Islet precursor cell (in vitro differentiated cells): ENCODE measurements at regions not wholly inside any gene's neighbourhood (a gene's known extent, or its start where the extent isn't known, plus 50 kb on each side); places are given as distances from the start of the nearest gene placed in this dataset.

ENCODE experiments used
- DNase-seq: peaks from one replicate; pipeline ENCODE4 v3.0.0-alpha.2; 2018

DNA sequence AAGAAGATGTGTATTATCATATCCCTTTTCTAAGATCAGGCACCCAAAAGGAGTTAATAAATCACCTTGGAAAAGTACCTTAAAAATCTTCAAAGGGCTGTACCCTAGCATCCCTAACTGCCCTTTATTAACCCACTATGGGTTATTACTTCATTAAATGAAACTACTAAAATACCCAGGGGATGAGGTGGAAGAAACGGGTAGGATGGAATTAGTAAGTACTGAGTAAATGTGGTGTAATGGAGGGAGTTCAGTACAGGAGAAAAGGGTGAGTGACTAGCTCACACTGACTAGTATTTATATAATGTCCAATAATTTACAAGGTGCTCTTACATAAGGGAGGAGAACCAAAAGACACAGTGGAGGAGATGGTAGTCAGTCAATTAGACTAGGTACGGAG lies 51.0 kb upstream of the RASGEF1B start:
- DNase-seq = no peak

DNA sequence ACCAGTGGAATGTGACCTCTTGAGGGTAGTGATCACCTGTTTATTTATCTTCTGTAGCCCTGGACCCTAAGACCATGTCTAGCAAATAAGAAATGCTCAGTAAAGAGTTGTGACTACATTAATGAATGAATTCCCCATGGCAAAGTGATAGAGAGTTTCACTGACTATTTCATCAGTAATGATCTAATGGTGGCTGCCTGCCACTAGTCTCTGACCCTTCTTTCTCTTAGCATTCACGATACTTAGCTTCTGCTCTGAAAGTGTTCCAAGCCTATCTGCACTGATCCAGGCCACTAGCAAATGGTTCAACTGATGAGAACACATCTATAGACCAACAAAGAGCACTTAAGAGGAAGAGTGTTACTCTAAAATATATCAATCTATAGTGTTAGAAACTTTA lies 50.0 kb upstream of the RASGEF1B start:
- no peak for DNase-seq
